ENCODE measurements at regions not wholly inside any gene's neighbourhood (a gene's known extent, or its start where the extent isn't known, plus 50 kb on each side); places are given as distances from the start of the nearest gene placed in this dataset.

DNA sequence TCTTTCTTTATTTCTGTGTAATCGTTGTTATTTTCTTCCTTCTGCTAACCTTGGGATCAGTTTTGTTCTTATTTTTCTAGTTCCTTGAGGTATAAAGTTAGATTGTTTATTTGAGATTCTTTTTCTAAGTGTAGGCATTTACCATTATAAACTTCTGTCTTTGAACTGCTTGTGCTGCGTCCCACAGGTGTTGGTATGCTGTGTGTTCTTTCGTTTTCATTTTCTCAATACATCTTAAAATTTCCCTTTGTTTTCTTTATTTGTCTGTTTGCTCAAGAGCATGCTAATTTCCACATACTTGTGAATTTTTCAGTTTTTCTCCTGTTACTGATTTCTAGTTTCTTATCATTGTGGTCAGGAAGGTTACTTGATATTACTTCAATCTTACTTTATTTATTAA is 873.8 kb upstream of the GCFC2 start:
- TF ChIP-seq SUZ12 (IDR thresholded peaks at IDR 0.05; ENCODE audit: extremely low read depth, insufficient read depth, insufficient read length) (no peak), ZNF274 (IDR thresholded peaks at IDR 0.05; ENCODE audit: low read depth, low read length) (no peak), YY1 (IDR thresholded peaks at IDR 0.05; ENCODE audit: insufficient read depth, insufficient read length) (no peak)

Measured in NT2/D1 (cell line).